ENCODE measurements at regions not wholly inside any gene's neighbourhood (a gene's known extent, or its start where the extent isn't known, plus 50 kb on each side); places are given as distances from the start of the nearest gene placed in this dataset.

GRCh38 chr6:9841886-9842725 is 572.8 kb downstream of the TFAP2A start:
- TF ChIP-seq TAF1 (conservative IDR thresholded peaks at IDR 0.05) (no peak), CTCF (IDR thresholded peaks at IDR 0.05; ENCODE audit: low read depth, low read length, missing input control) (no peak), SP1 (IDR thresholded peaks at IDR 0.05) (no peak)

All from liver (tissue), 3 donors.